ENCODE measurements at regions not wholly inside any gene's neighbourhood (a gene's known extent, or its start where the extent isn't known, plus 50 kb on each side); places are given as distances from the start of the nearest gene placed in this dataset.

DNA sequence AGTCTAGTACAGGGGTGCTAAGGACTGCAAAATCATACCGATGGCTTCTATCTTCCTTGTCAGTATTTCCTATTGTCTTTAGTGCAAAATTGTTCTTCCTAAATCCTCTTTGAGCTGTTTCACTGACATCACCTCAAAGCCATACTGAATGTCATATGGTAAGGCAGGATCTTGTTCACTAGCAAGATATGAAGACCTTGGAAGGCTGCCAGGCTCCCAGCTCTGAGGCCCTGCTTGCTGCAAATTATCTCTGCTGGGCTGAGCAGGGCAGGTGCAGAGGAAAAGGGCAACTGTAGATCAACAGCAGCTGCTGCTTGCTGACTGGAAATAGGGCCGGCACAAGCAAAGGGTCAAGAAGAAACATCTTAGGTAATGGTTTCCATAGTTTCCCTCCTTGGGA, 58.2 kb downstream of the PMAIP1 start:
- no peak for DNase-seq

DNA sequence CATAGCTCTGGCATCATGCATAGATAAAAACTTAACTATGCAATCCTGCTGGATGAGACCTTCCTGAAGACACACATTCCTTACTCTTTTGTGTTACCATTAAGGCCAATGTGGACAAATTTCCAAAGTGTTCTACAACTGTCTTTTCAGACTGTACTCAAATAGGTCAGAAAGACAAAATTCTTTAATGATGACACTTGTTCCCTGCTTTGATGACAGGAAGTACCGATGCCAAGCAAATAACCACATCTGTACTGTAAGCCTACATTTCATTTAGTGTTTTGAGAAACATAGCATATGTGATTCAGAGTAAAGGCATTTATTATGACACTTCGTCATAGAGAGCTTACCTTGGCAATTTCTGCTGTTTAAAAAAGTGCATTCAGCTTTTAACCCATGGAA, 55.0 kb downstream of the PMAIP1 start:
- DNase-seq = no peak

DNA sequence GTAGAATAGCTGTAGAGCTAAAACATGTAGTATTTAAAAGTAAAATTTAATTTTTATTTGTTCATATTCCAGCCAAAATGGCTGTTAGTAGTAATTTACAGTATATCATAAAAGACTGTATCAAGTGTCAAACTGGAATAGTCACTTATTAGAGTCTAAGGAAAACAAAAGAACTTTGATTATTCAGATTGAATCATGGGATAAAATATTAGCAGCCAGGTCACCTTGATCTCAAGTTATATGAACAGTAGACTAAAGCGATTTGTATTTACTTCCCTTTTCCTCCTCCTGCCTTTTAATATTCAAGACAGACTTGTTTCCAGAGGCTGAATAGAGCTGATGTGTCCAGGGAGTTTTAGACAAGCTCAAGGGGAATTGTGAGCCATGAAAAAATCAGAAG, 54.4 kb downstream of the PMAIP1 start:
- DNase-seq = no peak

Data from GOT3 (cell line).